SJCRH30 (cell line): ENCODE measurements at regions not wholly inside any gene's neighbourhood (a gene's known extent, or its start where the extent isn't known, plus 50 kb on each side); places are given as distances from the start of the nearest gene placed in this dataset.

ENCODE experiments used
- DNase-seq, 2 experiments: peaks; one replicate each; pipeline ENCODE4 v3.0.0-alpha.2; 2015 to 2020
- H3K27ac ChIP-seq: fragments of 250-450 bp; sonication (Bioruptor Pico); 2 replicates; pipeline ENCODE4 v1.5.1; 2020; ENCODE audit warnings: mild to moderate bottlenecking, moderate library complexity
- H3K27me3 ChIP-seq: fragments of 250-450 bp; sonication (Bioruptor Pico); 2 replicates; pipeline ENCODE4 v1.5.1; 2020; ENCODE audit warnings: mild to moderate bottlenecking, moderate library complexity
- H3K36me3 ChIP-seq: fragments of 250-450 bp; sonication (Bioruptor Pico); 2 replicates; pipeline ENCODE4 v1.5.1; 2020; ENCODE audit warnings: mild to moderate bottlenecking, moderate library complexity
- H3K4me1 ChIP-seq: fragments of 250-450 bp; sonication (Bioruptor Pico); 2 replicates; pipeline ENCODE4 v1.5.1; 2020; ENCODE audit warnings: mild to moderate bottlenecking, moderate library complexity
- H3K4me3 ChIP-seq: fragments of 250-450 bp; sonication (Bioruptor Pico); 2 replicates; pipeline ENCODE4 v1.5.1; 2020; ENCODE audit warnings: mild to moderate bottlenecking, moderate library complexity
- H3K9me3 ChIP-seq: fragments of 250-450 bp; sonication (Bioruptor Pico); replicated peaks from 2 replicates; pipeline ENCODE4 v1.5.1; 2020; ENCODE audit warnings: mild to moderate bottlenecking, moderate library complexity

DNA sequence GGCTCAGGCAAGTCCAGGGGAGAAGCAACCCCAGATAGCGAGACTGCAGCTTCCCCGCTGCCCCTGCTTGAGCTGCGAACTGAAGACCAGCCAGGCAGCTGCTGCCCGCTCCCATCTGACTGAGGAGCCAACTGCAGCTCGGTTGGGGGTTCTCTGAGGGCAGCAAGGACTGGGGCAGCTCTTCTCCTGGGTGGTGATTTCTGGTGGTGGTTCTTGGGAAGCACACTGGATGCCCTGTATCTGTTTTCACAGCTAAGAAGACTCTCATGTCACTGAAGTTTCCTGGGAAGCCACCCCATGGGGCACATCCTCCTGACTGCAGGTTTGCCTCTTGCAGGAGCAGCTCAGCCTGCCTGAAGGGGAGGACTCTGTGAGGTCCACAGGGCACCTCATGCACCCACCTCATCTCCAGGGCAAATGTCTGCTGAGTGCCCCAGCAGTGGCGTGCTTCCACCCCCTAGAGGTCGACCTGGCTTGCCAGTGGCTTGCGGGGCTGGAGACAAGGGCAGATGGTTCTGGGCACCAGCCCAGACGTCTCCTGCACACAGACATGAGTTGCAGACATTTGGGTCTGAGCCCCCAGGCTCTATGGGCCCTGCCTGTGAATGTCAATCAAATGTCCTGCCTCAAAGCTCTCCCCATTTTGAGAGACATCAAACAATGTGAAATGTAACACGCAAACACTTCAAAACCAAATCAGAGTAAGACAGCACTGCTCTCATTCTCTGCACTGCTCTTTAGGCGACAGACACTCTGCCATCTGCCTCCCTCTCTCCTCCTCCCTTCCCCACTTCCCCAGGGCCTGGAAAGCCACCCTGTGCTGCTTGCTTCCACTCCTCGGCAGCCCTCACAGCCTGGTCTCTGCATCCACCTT is 800.9 kb downstream of the BRD1 start:
- no peaks in the 10 kb centered on the region for H3K36me3 ChIP-seq
- H3K9me3 ChIP-seq = no peaks in the 10 kb centered on the region

DNA sequence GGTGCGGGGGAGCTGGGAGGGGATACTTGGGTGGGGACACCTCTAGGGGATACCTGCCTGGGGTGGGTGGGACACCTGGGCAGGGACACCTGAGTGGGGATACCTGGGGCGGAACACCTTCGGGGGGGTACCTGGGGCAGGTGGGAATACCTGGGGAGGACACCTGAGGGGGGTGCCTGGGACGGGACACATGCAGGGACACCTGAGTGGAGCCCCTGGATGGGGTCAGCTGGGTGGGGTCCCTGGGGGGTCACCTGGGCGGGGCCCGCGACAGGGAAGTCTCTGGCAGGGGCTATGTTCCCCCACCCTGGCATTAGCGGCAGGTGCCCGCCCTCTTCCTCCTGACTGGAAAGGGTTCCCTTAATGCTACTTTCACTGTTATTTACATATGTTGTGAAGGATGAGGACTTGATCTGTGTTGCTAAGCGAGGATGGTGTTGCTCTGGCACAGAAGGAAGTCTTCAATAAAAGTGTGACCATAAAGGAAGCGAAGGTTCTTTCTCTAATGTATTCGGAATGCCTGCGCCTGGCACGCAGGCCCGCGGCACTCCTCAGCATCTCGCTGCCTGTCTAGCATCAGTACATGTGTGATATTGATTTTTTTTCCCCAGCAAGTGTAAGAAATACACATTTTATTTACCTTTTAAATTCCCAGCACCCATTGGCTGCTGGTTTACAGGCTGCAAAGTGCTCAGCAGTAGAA is 801.7 kb downstream of the BRD1 start:
- H3K9me3 ChIP-seq = no peaks in the 10 kb centered on the region

More for the DNA sequence above, 800.9 kb downstream of the BRD1 start:
- peaks cover 56% of the 10 kb centered on the region for H3K27me3 ChIP-seq
- DNase-seq = no peak
- no peak overlapping the region for H3K27ac ChIP-seq
- no peaks in the 10 kb centered on the region for H3K4me1 ChIP-seq
- H3K4me3 ChIP-seq = no peak overlapping the region

DNA sequence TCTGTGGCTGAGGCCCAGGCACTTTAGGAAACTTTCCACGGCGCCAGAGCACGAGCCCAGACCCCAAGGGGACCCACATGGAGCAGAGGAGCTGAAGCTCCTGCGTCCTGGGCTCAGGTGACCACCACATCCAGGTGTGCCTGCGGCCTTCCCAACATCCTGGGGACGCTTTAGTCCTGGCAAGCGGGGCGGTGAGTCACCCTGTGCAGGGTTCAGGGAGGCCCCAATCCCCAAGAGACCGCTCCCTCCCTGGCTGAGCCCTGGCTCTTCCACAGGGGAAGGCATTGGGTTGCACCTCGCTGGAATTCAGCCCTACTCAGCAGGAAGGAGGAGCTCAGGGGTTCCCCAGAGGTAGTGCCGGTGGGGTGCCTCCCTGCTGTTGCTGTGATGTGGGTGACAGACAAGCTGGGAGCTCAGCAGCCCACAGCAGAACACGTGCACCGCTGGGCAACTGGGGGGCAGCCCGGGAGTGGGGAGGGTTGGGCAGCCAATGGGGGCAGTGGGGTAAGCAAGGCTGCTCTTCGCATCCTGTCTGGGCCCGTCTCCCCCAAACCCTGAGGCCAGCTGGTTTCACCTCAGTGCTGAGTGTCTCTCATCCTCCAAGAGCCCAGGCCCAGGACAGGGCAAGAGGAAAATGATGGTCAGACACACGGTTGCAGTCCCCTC is 802.8 kb downstream of the BRD1 start:
- H3K36me3 ChIP-seq = no peaks in the 10 kb centered on the region
- H3K27ac ChIP-seq = no peak overlapping the region
- H3K4me3 ChIP-seq = no peak overlapping the region
- H3K27me3 ChIP-seq = peaks cover 63% of the 10 kb centered on the region
- H3K4me1 ChIP-seq = no peaks in the 10 kb centered on the region
- no peak for DNase-seq
- H3K9me3 ChIP-seq = no peaks in the 10 kb centered on the region

More for the DNA sequence above, 801.7 kb downstream of the BRD1 start:
- H3K27ac ChIP-seq = no peak overlapping the region
- H3K4me1 ChIP-seq = no peaks in the 10 kb centered on the region
- no peaks in the 10 kb centered on the region for H3K36me3 ChIP-seq
- peaks cover 62% of the 10 kb centered on the region for H3K27me3 ChIP-seq
- no peak overlapping the region for H3K4me3 ChIP-seq
- DNase-seq = no peak

DNA sequence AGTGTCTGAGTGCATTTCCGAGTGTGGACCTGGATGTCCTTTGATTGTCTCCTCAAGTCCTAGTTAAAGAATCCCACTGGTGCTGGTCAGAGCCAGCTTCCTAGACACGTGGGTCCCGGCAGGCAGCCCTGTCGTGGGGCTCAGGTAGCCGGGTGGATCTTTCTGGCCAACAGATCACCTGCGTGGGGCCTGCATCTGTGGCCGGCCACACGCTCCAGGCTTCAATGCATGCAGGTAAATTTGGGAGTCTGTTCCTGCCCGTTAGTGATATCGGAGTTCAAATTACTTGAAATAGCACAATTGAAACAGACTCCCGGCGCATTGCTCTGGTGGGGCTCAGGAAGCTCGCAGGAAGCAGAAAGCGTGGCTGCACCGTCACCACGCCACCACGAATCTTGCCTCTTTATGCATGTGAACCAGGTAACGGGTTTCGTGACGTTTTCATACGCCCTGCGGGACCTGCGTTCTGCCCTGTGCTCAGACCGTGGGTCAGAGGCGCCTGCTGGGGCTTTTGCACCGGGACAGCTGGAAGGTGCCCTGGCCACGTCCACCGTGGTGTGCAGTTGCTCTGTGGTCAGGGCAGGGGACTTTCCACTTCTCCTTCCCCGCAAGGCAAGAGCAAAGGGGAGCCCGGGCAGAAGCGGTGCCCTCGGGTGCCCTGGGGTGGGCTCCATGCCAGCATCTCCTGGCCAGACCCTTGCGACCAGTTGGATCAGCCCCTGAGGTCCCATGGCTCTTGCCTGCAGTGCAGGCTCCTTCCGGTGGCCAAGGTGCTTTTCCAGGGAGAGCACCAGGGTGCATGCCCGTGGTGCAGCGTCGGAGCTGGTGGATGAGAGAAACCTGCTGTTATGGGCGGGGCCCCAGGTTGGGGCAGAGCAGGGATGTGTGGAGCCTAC is 803.5 kb downstream of the BRD1 start:
- DNase-seq = no peak
- H3K27me3 ChIP-seq = peaks cover 69% of the 10 kb centered on the region
- no peak overlapping the region for H3K27ac ChIP-seq
- H3K4me3 ChIP-seq = no peak overlapping the region
- H3K36me3 ChIP-seq = no peaks in the 10 kb centered on the region
- no peaks in the 10 kb centered on the region for H3K9me3 ChIP-seq
- H3K4me1 ChIP-seq = no peaks in the 10 kb centered on the region

DNA sequence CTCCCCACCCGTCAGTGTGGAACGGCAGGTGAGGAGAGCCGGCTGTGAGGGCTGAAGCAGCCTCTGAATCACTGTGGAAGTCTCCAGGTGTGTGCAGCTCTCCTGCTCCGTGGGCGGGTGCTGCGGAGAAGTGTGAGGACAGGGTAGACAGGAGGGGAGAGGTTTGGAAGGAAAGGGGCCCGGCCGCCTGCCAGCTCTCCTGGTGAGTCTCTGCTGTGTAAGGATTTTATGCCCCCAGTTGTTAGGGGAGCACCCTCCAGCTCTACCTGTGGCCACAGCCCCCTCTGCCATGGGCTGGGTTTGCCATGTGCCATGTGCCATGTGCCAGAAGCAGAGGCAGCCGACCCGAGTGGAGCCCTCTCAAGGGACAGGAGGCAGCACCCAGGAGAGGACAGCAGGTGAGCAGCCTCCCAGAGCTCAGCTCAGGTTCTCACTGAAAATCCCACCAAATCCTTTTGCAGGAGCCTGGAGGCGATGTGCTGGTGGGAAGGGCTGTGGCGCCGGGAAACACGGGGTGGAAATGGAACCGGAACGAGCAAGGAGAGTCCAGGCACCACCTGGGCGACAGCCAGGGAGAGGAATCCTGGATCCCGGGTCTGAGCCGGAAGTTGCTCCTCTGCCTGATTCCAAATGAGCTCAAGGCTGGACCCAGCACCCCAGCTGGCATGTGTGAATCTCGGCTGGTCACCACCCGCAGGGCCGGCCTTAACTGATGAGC is 804.4 kb downstream of the BRD1 start:
- DNase-seq = no peak
- Histone ChIP-seq H3K4me1 (no peaks in the 10 kb centered on the region), H3K27me3 (peaks cover 77% of the 10 kb centered on the region), H3K36me3 (no peaks in the 10 kb centered on the region), H3K9me3 (no peaks in the 10 kb centered on the region), H3K27ac (no peak overlapping the region), H3K4me3 (no peak overlapping the region)

DNA sequence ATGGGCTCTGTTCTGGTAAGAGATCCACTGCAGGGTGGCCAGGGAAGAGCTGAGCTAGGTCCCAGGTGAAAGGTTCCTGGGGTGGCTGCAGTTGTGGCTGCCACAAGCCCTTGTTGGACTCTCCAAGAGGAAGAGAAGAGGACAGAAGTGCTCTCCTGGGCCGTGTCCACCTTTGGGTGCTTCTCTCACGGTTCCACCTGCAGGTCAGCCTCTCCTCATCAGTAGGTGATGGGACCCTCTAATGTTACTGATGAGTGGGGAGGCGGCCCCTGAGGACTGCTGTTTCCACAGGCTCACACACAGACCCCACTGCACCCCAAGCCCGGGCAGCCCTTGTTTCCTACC is 804.9 kb downstream of the BRD1 start:
- H3K4me1 ChIP-seq = no peaks in the 10 kb centered on the region
- H3K4me3 ChIP-seq = no peak overlapping the region
- H3K36me3 ChIP-seq = no peaks in the 10 kb centered on the region
- peaks cover 79% of the 10 kb centered on the region for H3K27me3 ChIP-seq
- H3K27ac ChIP-seq = no peak overlapping the region
- no peaks in the 10 kb centered on the region for H3K9me3 ChIP-seq
- no peak for DNase-seq

DNA sequence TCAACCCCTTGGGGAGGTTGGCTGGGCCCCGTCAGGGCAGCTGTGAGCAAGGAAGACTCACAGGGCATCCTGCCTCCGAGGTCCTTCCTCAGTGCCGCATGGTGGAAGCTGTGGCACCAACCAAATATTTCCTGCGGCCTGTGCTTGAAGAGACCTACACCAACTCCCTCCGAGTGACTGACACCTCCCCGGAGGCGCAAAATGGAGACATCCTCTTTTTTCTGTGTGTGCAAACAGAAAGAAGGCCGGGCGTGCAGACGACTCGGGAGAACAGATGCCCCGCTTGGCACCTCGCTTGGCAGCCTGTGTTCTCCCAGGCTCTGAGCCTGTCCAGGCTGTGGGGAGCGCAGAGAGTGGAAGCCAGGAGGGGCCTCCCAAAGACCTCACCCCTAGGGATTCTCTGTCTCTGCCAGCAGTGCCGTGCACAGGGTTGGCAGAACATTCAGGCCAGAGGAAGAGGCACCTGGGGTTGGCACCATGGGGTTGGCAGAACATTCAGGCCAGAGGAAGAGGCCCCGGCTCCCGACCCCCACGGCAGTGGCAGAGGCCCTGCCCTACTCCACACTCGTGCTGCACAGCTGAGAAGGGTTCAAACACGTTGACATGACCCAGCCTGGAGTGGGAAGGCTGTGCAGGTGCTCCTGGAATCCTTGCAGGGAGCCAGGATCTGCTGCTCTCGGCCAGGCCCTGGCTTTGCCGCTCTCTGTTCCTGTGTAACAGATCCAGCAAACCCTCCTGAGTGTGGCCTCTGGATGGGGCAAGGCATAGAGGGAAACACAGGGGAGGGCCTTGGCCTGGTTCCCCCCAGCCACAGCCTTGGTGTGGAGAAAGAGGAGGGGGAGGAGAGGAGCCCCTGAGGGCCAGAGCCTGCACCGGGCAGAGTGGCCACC is 805.5 kb downstream of the BRD1 start:
- Histone ChIP-seq H3K9me3 (no peaks in the 10 kb centered on the region), H3K27me3 (peaks cover 74% of the 10 kb centered on the region), H3K4me1 (no peaks in the 10 kb centered on the region), H3K4me3 (no peak overlapping the region), H3K27ac (no peak overlapping the region), H3K36me3 (no peaks in the 10 kb centered on the region)
- no peak for DNase-seq

DNA sequence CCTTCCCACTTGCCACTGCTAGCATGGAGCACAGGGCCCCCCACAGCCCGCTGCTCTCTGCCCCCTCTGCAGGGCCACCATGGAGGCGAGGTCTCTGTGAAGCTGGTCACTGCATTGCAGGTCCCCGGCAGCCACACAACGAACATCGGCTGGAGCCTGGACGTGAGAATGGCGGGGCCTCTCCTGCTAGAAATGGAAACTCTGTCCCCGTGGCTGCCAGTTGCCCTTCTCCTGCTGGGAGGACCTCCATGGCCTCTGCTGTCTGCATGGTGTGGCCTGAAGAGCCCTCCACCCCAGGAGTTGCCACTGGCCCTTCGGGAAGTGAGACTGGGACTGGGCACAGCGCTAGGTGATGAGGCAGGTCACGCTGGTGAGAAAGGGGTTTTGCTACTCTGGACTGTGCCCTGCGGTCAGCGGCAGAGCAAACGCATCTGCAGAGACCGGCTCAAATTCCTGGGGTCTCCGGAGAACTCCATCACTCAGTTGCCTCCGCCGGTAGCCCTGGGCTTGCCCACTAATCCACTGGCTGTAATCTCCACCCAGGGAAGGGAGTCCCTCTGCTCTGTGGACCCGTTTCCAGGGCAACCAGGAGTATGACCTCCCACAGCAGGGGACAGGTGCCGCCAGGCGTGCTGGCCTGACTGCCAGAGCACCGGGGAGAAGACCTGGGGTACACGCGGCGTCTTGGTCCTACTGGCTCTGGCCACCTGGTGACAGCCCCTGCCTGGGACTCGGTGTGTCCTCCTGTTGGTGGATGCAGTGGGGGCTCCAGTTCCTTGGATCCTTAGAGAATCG is 806.3 kb downstream of the BRD1 start:
- DNase-seq = no peak
- H3K9me3 ChIP-seq = no peaks in the 10 kb centered on the region

DNA sequence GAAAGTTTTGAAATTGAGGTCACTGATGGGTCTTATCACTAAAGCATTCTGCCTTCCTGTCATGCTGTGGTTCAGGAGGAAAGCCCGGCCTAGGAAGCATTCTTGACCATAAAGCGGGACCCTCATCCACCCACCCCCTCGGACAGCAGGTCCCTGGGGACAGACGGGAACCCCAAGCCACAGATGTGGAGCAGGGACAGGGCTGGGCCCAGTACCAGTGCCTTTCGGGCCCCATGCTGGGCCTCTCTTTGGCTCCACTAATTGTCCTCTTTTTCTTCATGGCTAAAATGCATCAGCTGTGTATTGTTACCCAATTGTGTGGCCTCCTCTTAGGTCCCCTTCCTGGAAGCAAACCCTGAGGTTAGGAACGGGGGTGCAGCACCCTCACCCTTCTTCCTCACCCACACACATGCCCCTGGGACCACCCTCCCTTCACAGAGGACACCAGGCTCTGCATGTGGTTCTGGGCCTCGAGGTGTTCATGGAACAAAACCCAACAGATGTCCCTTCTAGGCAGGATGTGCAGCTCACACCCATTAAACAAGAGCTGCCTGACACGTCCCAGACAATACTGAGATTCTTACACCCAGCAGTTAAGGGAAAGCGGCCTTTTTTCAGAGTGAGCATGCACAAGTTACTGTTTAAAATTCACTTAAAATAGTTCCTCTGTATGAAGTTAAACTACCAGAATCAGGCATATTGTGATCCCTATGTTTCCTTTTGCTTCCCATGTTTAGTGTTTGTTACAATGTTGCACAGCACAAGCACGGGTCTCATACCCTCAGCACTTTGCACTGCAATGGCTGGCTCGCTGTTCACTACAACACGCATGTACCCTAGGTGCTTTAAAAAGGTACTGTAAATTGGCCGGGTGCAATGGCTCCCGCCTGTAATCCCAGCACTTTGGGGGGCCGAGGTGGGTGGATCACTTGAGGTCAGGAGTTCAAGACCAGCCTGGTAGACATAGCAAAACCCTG is 807.6 kb downstream of the BRD1 start:
- Histone ChIP-seq H3K36me3 (no peaks in the 10 kb centered on the region), H3K27ac (no peak overlapping the region), H3K27me3 (peaks cover 81% of the 10 kb centered on the region), H3K9me3 (no peaks in the 10 kb centered on the region), H3K4me3 (no peak overlapping the region), H3K4me1 (no peaks in the 10 kb centered on the region)
- DNase-seq = no peak

More for the DNA sequence above, 806.3 kb downstream of the BRD1 start:
- Histone ChIP-seq H3K27me3 (peaks cover 78% of the 10 kb centered on the region), H3K4me1 (no peaks in the 10 kb centered on the region), H3K4me3 (no peak overlapping the region), H3K36me3 (no peaks in the 10 kb centered on the region), H3K27ac (no peak overlapping the region)

DNA sequence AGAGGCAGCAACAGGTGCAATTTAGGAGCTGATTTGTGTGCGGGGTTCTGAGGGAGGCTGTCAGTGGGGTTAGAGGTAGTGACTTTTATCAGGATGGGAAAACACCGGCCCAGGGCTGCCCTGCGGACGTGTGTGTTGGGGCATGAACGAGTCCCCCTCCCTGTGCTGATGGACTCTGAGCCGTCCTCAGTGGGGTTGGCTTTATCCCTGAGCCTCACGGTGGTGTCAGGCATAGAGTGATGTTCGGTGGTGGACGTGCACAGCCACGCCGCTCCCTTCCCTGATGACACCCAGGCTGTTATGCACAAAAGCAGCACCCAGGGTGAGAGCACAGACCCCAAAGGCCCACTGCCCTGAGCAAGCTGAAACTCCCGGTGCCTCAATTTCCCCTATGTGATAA is 809.1 kb downstream of the BRD1 start:
- no peak overlapping the region for H3K4me3 ChIP-seq
- peaks cover 77% of the 10 kb centered on the region for H3K27me3 ChIP-seq
- no peaks in the 10 kb centered on the region for H3K9me3 ChIP-seq
- DNase-seq = peak in 1 of 2 experiments; percentile 27
- H3K27ac ChIP-seq = no peak overlapping the region
- no peaks in the 10 kb centered on the region for H3K36me3 ChIP-seq
- H3K4me1 ChIP-seq = no peaks in the 10 kb centered on the region

DNA sequence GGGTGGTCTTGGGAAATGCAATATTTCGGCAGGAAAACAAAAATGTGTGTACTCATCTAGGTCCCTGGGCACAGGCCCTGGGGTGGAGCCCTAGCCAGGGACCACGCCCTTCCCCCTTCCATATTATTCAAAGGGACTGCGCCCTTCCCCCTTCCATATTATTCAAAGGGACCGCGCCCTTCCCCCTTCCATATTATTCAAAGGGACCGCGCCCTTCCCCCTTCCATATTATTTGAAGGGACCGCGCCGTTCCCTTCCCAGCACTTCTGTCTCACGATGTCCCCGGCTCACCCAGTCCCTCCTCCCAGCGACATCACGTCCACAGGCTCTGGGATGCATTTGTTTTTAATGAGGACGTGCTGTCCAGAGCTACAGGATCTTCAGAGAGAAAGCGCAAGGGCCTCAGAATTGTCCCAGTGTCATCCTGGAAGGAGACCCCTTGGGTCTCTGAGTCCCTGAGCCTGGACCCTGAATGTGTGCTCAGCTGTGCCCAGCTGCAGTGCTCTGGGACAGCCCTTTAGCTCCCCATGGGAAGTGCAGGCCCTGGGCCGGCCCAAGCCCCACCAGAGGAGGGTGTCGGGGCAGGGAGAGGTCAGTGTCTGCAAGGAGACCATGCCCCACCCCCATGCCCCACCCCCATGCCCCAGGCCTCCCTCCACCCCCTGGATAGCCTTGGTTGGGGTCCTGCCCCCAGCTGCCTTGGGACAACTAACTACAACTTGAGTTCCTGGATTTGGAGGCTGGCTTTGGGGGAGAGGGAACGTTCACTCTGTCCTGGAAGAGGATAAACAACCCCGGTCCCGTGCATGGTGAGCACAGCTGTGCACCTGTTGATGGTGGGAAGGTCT is 810.0 kb downstream of the BRD1 start:
- DNase-seq = no peak
- no peaks in the 10 kb centered on the region for H3K36me3 ChIP-seq
- no peak overlapping the region for H3K27ac ChIP-seq
- peaks cover 75% of the 10 kb centered on the region for H3K27me3 ChIP-seq
- H3K4me1 ChIP-seq = no peaks in the 10 kb centered on the region
- H3K9me3 ChIP-seq = no peaks in the 10 kb centered on the region
- no peak overlapping the region for H3K4me3 ChIP-seq
